ENCODE measurements at regions not wholly inside any gene's neighbourhood (a gene's known extent, or its start where the extent isn't known, plus 50 kb on each side); places are given as distances from the start of the nearest gene placed in this dataset.
"Not testable (repeated sequence)": the region's sequence is repeated elsewhere in the genome, so short reads cannot be mapped to it uniquely, and the experiment has no call there.

DNA sequence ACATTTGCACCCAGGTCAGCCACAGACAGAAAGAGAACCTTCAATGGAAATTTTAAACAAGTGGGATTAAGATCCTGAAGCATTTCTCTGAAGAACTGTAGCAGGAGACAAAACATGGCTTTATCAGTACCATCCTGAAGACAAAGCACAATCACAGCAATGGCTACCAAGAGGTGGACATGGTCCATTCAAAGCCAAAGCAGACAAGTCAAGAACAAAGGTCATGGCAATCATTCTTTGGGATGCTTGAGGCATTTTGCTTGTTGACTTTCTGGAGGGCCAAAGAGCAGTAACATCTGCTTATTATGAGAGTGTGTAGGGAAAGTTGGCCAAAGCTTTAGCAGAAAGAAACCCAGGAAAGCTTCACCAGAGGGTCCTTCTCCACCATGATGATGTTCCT lies 248.2 kb downstream of the TOX3 start:
- DNase-seq (ENCODE audit: low spot score): no peak
- Mint-ChIP-seq H3K4me3 (ENCODE audit: unreplicated experiment) (no peak overlapping the region), H3K4me1 (ENCODE audit: low read depth) (no peaks in the 10 kb centered on the region), H3K27ac (ENCODE audit: unreplicated experiment) (no peak overlapping the region), H3K27me3 (ENCODE audit: low read depth) (no peaks in the 10 kb centered on the region), H3K36me3 (ENCODE audit: low read depth) (no peaks in the 10 kb centered on the region), H3K9me3 (ENCODE audit: low read depth) (no peaks in the 10 kb centered on the region)
- TF ChIP-seq, protein P1, sequence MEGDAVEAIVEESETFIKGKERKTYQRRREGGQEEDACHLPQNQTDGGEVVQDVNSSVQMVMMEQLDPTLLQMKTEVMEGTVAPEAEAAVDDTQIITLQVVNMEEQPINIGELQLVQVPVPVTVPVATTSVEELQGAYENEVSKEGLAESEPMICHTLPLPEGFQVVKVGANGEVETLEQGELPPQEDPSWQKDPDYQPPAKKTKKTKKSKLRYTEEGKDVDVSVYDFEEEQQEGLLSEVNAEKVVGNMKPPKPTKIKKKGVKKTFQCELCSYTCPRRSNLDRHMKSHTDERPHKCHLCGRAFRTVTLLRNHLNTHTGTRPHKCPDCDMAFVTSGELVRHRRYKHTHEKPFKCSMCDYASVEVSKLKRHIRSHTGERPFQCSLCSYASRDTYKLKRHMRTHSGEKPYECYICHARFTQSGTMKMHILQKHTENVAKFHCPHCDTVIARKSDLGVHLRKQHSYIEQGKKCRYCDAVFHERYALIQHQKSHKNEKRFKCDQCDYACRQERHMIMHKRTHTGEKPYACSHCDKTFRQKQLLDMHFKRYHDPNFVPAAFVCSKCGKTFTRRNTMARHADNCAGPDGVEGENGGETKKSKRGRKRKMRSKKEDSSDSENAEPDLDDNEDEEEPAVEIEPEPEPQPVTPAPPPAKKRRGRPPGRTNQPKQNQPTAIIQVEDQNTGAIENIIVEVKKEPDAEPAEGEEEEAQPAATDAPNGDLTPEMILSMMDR (IDR thresholded peaks at IDR 0.05): no peak

DNA sequence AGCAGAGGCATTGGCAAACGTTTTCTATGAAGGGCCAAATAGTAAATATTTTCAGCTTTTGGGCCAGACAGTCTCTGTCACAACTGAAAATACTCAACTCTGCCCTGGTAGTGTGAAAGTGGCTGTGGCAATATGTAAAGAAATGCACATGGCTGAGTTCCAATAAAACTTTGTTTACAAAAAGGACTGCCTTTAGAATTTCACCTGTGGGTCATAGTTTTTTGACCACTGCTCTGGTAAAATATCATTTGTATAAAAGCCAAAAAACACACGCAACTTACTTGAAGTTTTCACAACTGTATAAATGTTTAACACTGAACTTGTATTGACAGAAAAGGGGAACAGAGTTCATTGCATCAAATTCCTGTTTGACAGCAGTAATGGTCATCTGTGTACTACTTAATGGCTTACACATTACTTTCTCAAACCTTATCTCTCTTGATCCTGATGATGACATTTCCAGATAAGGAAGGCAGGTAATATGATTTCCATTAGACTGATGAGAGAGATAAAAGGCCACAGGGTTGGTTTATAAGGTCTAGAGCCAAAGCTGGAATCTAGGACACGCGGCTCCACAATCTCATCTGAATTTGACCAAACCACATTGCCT lies 250.1 kb downstream of the TOX3 start:
- not testable (repeated sequence) for H3K4me1 Mint-ChIP-seq (ENCODE audit: low read depth); H3K9me3 Mint-ChIP-seq (ENCODE audit: low read depth)

GRCh38 chr16:52296076-52296475 lies 250.9 kb downstream of the TOX3 start:
- H3K9me3 Mint-ChIP-seq (ENCODE audit: low read depth): no peaks in the 10 kb centered on the region
- TF ChIP-seq, protein P1 (IDR thresholded peaks at IDR 0.05): no peak

More for the DNA sequence above, 250.1 kb downstream of the TOX3 start:
- H3K27ac Mint-ChIP-seq (ENCODE audit: unreplicated experiment); H3K36me3 Mint-ChIP-seq (ENCODE audit: low read depth); H3K27me3 Mint-ChIP-seq (ENCODE audit: low read depth); H3K4me3 Mint-ChIP-seq (ENCODE audit: unreplicated experiment); DNase-seq (ENCODE audit: low spot score): not testable (repeated sequence)

GRCh38 chr16:52294660-52295059 lies 252.3 kb downstream of the TOX3 start:
- Mint-ChIP-seq H3K27ac (ENCODE audit: unreplicated experiment) (no peak overlapping the region), H3K4me3 (ENCODE audit: unreplicated experiment) (no peak overlapping the region), H3K27me3 (ENCODE audit: low read depth) (no peaks in the 10 kb centered on the region), H3K4me1 (ENCODE audit: low read depth) (no peaks in the 10 kb centered on the region), H3K36me3 (ENCODE audit: low read depth) (no peaks in the 10 kb centered on the region), H3K9me3 (ENCODE audit: low read depth) (no peaks in the 10 kb centered on the region)
- TF ChIP-seq, protein P1 (IDR thresholded peaks at IDR 0.05): no peak
- DNase-seq (ENCODE audit: low spot score): no peak

More at GRCh38 chr16:52296076-52296475, 250.9 kb downstream of the TOX3 start:
- Mint-ChIP-seq H3K36me3 (ENCODE audit: low read depth) (no peaks in the 10 kb centered on the region), H3K4me1 (ENCODE audit: low read depth) (no peaks in the 10 kb centered on the region), H3K4me3 (ENCODE audit: unreplicated experiment) (no peak overlapping the region), H3K27ac (ENCODE audit: unreplicated experiment) (no peak overlapping the region), H3K27me3 (ENCODE audit: low read depth) (no peaks in the 10 kb centered on the region)
- no peak for DNase-seq (ENCODE audit: low spot score)

GRCh38 chr16:52293204-52293603 lies 253.7 kb downstream of the TOX3 start:
- no peak overlapping the region for H3K4me3 Mint-ChIP-seq (ENCODE audit: unreplicated experiment)
- TF ChIP-seq, protein P1 (IDR thresholded peaks at IDR 0.05): no peak
- H3K4me1 Mint-ChIP-seq (ENCODE audit: low read depth): no peaks in the 10 kb centered on the region
- DNase-seq (ENCODE audit: low spot score): no peak
- H3K27ac Mint-ChIP-seq (ENCODE audit: unreplicated experiment): no peak overlapping the region
- H3K27me3 Mint-ChIP-seq (ENCODE audit: low read depth): peaks cover 2% of the 10 kb centered on the region
- no peaks in the 10 kb centered on the region for H3K36me3 Mint-ChIP-seq (ENCODE audit: low read depth)
- no peaks in the 10 kb centered on the region for H3K9me3 Mint-ChIP-seq (ENCODE audit: low read depth)

Data from chondrocyte (in vitro differentiated cells).